ENCODE measurements at regions not wholly inside any gene's neighbourhood (a gene's known extent, or its start where the extent isn't known, plus 50 kb on each side); places are given as distances from the start of the nearest gene placed in this dataset.

- Histone ChIP-seq H3K79me2 (ENCODE audit: low read depth) (no peaks in the 10 kb centered on the region), H3K36me3 (no peaks in the 10 kb centered on the region), H3K4me2 (no peak overlapping the region), H3K27ac (no peak overlapping the region), H3K9ac (no peak overlapping the region), H3K9me3 (ENCODE audit: low read depth) (no peaks in the 10 kb centered on the region), H3F3A (ENCODE audit: low read depth) (no peaks in the 10 kb centered on the region), H3K4me1 (peaks cover 9% of the 10 kb centered on the region), H3K27me3 (no peaks in the 10 kb centered on the region), H3K4me3 (no peak overlapping the region), H2AFZ (replicated peaks) (no peak overlapping the region), H4K20me1 (ENCODE audit: low read depth) (no peaks in the 10 kb centered on the region)
- H3K27me3 Mint-ChIP-seq (ENCODE audit: insufficient read depth, low read depth), result no peaks in the 10 kb centered on the region
- no peak for TF ChIP-seq CTCF (IDR thresholded peaks at IDR 0.05)
- TF ChIP-seq EZH2phosphoT487 (IDR thresholded peaks at IDR 0.05), result no peak
- TF ChIP-seq EZH2 (IDR thresholded peaks at IDR 0.05), result no peak
- H3K9me3 Mint-ChIP-seq, result no peaks in the 10 kb centered on the region
- peaks cover 4% of the 10 kb centered on the region for H3K4me1 Mint-ChIP-seq
- H3K4me3 Mint-ChIP-seq, result no peak overlapping the region
- no peaks in the 10 kb centered on the region for H3K36me3 Mint-ChIP-seq
- no peak overlapping the region for H3K27ac Mint-ChIP-seq
- no peak for DNase-seq (ENCODE audit: low spot score)
Observed at GRCh38 chr5:64018966-64019365, 56.7 kb upstream of the HTR1A start.

DNA sequence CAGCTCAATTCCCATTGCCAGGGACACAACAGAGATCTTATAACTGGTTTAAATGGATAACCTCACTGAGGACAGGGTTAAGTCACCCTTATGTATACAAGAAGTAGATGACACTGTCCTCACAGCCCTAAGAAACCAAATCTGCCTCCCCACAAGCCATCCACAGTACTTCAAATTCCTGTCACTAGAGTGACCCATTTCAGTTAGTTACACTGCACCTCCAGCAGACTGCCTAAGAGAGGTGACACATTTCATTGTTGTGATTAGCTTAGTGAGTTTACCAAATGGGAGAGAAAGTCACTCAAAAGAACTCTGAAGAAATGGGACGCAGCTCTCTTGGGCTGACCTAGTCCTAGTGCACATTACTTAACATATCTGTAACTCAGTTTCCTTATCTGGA lies 53.6 kb upstream of the HTR1A start:
- DNase-seq (ENCODE audit: low spot score), result peak; percentile 39

More for the DNA sequence above, 53.6 kb upstream of the HTR1A start:
- Mint-ChIP-seq H3K36me3 (no peaks in the 10 kb centered on the region), H3K4me3 (no peak overlapping the region), H3K4me1 (peaks cover 4% of the 10 kb centered on the region), H3K9me3 (no peaks in the 10 kb centered on the region), H3K27ac (no peak overlapping the region), H3K27me3 (ENCODE audit: insufficient read depth, low read depth) (no peaks in the 10 kb centered on the region)
- Histone ChIP-seq H3K27me3 (no peaks in the 10 kb centered on the region), H3K4me2 (no peak overlapping the region), H3F3A (ENCODE audit: low read depth) (no peaks in the 10 kb centered on the region), H4K20me1 (ENCODE audit: low read depth) (no peaks in the 10 kb centered on the region), H2AFZ (replicated peaks) (no peak overlapping the region), H3K4me1 (peaks cover 9% of the 10 kb centered on the region), H3K4me3 (no peak overlapping the region), H3K27ac (no peak overlapping the region), H3K9me3 (ENCODE audit: low read depth) (no peaks in the 10 kb centered on the region), H3K79me2 (ENCODE audit: low read depth) (no peaks in the 10 kb centered on the region), H3K9ac (no peak overlapping the region), H3K36me3 (no peaks in the 10 kb centered on the region)
- TF ChIP-seq CTCF (IDR thresholded peaks at IDR 0.05) (peak; percentile 34), EZH2phosphoT487 (IDR thresholded peaks at IDR 0.05) (no peak), EZH2 (IDR thresholded peaks at IDR 0.05) (no peak)

Measured in neural progenitor cell (in vitro differentiated cells).